NCI-H524 (cell line): ENCODE measurements at regions not wholly inside any gene's neighbourhood (a gene's known extent, or its start where the extent isn't known, plus 50 kb on each side); places are given as distances from the start of the nearest gene placed in this dataset.

Experiments used
- DNase-seq, 2 experiments: peaks; one replicate each; lab custom pipeline; 2025; lab: John Stamatoyannopoulos, UW

DNA sequence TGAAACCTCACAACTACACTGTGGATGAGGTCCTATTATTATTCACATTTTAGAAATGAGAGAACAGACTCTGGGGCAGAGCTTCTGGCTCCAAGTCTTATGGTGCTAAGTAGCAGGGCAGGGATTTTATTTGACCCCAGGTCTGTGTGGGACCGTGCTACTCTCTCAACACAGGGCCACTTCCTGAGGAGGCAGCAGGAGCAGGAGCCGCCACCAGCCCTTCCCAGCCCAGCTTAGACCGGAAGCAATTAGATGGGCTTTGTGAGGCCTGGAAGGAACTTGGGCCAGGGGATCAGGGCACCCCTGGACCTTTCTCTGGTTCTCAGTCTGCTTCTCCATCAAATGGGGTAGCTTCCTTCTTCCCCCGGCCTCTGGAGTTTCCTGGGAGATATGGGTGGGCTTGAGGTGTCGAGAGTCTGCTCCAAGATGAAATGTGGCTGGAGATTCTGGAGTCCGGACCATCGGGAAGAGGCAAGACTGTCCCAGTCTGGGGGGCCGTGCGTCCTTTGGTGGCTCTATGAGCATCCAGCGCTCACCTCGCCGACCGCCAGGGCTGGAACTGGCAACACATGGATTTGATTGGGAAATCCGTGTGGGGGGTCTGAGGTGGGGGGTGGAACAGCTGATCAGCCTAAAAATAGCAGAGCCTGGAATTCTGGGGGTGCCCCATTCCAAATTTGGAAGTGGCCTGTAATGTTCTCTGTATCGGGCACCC, 136.8 kb downstream of the FOXD2 start:
- no peak for DNase-seq

DNA sequence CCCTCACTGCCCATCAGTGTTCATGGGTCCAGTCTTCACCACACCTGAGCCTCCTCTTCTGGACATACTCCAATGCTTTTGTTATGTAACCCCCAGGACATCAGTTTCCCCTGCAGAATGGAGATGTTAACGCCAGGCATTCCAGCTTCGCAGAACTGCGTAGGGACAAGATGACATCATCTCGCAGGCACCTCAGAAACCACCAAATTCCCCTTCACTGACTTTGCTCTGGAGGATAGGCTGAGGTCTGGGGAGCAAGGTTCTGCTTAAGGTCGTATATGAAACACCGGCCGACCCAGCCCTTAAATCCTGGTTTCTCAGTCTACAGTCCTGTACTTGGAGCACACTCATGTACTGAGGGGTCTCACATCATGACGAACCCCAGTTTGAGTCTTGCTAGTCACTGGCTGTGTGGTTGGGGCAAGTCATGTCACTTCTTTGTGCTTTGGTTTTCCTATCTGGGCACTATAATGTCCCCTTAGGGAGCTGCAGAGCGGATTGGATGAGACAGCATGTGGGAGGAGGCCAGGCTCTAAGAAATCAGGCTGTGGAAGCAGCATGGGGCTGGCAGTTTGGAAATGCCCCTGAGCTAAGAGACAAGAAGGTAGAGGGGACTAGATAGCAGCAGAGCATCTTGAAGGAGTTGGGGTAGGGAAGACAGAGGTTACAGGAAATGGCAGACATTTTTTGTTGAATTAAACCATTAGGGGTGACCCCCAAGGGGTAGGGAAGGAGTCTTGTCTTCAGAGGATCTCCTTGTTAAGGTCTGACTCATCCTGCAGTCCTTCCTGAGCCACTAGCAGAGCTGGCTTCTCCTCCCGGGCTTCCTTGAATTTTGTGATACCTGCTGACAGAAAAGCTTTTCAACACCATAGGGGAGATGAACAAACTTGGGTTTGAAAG, 138.3 kb downstream of the FOXD2 start:
- DNase-seq, result no peak

DNA sequence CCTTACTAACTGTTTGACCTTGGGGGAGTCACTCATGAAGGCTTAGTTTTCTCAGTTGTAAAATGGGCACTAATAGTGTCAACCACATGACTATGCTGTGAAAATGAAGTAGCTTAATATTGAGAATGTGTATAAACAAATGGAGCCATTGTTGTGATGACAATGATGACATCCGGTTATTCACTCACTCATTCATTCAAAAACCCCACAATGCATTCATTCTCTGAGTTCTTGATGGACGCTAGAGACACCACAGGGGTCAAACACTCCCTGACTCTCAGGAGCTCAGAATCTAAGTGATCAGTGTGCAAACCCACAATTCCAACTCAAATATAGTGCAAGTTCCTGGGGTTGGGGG, 138.9 kb downstream of the FOXD2 start:
- no peak for DNase-seq

DNA sequence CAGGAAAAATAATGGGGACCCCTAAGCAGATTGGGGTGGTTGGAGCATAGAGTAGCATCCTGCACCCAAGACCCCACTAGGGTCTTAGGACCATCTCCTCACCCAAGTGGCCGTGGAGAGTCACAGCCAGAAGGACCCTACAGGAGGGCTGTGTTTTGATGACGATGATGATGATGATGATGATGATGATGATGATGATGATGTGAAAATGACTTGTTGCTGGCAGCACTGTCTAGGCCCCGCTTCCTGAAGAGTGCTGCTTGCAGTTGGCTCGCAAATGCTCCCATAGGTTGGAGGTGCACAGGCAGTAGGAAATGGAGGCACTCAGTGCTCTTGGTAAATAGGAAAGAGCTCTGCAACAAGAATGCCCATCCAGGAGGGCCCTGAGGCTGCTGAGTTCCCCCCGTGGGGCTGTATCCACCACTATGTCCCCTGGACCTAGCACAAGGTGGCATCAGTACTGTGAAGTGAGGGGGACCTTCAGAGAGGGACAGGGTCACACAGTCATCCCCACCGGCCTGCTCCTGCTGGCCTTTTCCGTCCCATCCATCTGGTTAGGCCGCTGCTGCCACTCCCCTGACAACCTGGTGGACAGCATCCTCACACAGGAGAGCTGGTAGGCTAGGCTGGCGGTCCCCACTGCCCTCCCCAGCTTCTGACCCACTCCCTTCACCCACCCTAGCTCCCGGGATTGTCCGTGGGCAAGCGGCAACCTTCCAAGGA, 139.6 kb downstream of the FOXD2 start:
- DNase-seq, result no peak

DNA sequence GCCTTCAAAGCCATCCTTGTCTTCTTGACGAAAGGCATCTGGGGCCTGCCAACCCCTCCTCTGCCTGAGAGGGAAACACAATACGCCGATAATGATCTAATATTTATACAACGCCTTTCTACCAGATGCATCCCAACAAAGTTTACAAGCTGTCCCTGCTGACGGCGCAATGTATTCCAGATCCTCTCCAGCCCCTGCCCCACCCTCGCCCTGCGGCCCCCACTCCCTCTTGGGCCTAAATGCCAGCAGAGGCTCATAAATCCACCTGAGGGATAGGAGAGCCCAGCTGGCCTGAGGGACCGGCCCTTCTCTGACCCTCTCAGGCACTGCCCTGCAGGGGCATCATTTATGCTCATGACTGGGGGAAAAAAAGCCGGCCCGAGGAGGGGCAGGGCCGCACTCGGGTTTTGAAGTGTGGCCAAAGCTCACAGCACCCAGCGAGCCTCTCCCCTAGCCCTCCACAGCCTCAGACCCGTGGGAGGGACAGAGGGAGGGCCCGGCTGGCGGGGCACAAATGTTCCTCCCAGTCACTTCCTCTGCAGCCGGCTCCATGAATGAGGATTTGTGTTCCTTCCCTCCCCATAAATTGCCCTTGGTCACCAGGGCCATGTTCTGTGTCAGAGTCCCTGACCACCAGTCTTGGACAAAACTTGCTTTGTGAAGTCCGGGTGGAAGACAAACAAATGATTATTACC, 140.3 kb downstream of the FOXD2 start:
- no peak for DNase-seq

DNA sequence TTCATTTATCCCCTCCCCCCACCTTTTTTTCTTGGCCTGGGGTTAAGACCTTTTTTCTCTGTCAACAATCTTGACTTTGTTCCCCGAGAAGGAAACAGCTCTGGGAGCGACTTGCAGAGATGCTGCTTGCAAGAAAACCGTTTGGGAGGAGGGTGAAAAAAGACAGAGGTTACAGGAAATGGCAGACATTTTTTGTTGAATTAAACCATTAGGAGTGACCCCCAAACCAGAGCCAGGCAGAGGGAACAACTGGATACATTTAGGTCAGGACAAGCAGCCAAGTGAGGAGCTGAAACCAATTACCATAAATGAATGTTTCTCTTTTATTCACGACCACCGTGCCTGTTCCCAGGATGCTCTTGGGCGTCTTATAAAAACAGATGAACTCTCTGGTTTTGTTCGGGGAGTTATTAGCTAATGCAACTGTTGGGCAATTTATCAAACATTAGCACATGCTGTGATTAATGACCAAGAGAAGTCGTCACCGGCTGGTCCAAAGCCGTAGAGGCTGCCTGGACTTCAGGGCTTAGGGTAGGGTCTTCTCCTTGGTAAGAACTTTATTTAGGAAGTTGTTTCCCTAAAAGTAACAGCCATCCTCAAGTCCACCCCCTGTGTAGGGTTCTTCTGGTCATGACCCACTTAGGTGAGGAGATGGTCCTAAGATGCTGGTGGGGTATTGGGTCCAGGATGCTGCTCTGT, 141.0 kb downstream of the FOXD2 start:
- no peak for DNase-seq

DNA sequence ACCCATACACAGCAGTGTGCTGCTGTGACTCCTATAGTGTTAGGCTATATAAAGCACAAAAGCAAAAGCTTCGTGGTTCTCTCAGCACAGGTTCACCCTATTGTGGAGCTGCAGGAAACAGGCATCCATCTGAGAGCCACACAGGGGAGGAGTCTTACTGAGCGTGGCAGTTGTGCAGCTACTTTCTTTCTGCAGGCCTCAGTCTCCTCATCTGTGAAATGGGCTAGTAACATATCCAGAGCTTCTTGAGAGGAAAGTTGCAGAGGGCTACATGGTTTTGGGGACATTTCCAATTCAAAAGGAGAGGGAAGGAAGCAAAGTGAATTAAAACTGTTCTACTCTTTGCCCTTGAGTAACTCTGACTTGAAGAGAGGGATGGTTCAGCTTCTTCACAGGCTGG, 142.0 kb downstream of the FOXD2 start:
- no peak for DNase-seq

DNA sequence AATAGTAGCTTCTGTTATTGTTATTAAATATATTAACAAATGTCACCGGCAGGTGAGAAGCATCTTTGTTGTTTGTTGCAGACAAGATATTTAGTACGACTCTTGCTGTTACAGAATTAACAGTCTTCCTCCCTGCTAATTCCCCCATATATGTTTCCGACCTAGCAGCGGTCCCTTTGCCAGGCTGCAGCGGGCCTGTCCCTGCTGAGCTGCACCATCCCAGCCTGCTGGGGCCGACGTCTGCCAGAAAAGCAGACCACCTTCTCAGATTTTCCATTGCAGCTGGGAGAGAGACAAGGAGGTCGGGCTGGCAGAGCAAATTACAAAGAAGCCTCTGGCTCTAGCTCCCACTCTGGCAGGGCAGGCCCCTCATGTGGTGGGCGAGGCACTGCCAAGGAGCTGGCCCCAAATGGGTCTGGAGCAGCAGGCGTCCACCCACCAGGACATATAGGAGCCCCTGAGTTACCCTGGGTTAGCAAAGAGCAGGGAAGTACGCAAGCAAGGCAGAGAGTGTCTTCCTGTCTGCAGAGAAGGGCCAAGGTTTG, 142.7 kb downstream of the FOXD2 start:
- DNase-seq, result no peak

DNA sequence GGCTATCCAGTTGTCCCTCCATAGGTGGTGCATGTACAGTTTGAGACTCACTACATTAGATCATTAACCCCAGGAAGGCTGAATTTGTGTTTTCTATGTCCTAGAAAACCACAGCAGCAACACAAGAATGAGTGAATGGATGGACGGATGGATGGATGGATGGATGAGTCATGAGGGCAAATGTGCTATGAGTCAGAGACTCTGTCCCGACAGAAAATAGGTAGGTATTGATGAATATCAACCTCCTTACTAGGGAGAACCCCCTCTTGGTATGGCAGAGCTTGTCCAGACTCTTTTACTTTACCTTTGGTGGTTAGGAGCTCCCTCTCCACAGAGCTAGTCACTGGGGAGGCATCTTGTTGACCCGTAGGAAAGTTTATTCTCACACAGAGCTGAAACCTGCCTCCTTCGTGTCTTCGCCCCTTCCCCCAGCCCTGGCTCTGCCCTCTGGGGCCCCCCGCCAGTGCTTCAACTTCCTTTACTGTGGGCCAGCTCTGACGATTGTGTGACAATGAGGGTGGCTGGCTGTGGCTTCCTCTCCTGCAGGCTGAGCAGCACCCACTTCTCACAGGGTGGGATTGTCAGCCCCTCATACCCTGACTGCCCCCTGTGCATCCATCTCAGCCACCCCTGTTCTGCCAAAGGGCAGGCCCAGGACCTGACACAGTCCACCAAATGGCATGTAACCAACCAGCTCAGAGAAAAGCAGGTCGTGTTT, 145.2 kb downstream of the FOXD2 start:
- no peak for DNase-seq

DNA sequence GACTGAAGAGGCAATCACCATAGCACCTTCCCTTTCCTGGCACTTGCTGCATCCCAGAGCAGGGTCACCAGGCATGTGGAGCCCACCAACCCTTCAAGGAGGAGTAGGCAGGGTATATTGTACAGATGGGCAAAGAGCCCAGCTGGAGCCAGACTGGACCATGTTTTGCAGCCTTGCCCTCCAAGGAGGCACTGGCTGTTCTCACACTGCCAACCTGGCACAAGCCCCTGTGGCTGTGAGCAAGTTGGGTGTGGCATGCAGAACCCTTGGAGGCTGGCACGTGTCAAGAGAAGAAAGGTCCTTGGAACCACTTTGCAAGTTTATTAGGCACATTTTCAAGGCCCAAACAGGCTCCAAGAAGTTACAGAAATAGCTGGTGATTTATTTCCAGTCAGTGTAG, 146.4 kb downstream of the FOXD2 start:
- DNase-seq, result no peak

DNA sequence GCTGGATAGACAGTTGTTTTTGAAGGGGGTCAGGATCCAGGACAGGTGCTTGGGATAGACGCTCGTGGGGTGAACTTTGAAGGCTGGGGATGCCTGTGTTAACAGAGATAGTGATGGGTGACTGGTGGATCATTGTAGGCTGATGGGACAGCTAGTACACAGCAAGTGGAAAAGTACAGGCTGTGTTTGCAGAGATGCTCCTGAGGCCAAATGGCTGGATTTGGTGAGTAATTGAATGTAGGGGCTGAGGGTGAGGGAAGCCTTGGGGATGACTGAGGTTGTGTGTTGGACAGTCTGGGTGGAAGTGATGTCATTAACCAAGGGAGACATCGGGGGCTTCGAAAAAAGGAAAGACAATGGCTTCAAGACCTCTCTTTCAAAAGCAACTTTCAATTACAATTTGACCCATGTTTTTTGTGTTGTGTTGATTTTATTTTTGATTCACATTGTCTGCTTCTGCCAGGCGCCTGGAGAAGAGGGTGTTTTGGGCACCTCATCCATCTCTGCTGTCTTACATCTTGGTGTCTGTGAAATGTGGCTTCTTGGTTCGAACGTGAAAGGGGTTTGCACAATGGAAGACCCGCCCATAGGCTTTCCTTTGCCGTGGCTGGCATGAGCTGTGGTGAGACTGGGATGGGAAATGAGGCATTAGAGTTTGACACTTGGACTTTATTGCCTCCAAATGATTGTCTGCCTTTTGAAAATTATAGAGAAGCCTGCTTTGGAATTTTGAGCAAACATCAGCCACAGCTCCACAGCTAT, 147.5 kb downstream of the FOXD2 start:
- no peak for DNase-seq

DNA sequence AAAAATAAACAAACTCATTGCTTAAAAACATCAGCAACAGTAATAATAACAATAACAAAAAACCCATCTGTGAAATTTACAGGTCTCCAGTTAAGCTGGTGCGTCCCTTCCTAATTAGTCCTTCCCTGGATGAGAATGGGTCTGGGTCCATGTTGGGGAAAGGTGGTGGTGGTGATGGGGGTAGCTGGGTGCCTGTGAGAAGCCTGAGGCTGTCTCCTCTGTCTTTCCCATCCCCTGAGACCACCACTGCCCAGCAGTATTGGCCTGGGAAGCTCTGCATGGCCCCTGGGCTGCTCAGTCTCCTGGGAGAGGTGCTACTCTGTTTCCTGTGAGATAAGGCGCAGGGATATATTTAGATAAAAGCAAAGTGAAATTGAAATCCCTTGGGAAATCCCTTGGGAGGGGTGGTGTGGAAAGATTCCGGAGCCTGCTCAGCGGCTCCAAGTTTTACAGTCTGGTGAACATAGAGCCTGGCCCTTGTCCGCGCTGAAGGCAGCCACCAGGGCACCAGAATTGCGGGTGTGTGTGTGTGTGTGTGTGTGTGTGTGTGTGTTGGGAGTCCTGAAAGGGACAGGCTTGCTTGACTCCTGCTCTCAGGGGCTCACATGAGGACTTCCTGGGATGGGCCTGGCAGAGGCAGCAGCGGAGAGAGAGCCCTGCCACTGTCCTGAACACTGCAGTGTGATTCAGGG, 150.2 kb downstream of the FOXD2 start:
- no peak for DNase-seq

DNA sequence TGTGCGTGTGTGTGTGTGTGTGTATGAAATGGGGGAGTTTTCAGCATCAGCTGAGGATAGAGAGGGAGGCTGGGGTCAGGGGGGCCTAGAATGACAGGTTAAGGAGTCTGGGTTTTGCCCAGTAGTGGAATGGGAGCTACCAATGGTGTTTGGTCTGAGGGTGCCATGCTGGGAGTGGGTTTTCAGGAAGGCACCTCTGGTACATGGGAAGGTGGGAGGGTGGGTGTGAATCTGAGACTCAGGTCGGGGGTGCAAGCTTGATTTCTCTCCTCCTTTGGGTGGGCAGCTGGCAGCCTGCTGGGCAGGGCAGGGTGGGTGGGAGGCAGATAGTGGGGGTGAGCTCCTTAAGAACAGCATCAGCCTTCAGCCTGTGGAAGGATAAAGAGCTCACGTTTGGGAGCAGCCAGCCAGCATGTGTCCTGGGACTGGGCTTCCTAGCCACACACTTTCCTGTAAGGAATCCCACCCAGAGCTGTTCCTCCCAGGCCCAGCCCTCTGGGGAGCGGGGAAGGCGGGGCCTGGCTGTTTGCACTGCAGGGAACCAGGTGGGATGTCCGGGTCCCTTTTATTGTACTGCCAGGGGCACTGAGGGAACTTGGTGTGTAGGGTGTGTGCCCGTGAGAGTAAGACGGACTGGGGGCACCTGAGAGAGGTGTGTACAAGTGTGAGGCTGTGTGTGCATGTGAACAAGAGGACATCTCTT, 152.8 kb downstream of the FOXD2 start:
- DNase-seq, result no peak

DNA sequence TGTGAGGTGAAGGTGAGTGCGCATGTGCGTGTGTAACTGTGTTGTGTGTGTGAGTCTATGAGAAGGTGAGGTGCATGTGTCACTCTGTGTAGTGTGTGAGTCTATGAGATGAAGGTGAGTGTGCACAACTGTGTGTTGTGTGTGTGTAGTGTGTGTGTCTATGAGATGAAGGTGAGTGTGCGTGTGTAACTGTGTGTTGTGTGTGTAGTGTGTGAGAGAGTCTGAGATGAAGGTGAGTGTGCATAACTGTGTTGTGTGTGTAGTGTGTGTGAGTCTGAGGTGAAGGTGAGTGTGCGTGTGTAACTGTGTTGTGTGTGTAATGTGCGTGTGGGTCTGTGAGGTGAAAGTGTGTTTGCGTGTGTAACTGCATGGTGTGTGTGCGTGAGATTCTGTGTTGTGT, 154.0 kb downstream of the FOXD2 start:
- no peak for DNase-seq

DNA sequence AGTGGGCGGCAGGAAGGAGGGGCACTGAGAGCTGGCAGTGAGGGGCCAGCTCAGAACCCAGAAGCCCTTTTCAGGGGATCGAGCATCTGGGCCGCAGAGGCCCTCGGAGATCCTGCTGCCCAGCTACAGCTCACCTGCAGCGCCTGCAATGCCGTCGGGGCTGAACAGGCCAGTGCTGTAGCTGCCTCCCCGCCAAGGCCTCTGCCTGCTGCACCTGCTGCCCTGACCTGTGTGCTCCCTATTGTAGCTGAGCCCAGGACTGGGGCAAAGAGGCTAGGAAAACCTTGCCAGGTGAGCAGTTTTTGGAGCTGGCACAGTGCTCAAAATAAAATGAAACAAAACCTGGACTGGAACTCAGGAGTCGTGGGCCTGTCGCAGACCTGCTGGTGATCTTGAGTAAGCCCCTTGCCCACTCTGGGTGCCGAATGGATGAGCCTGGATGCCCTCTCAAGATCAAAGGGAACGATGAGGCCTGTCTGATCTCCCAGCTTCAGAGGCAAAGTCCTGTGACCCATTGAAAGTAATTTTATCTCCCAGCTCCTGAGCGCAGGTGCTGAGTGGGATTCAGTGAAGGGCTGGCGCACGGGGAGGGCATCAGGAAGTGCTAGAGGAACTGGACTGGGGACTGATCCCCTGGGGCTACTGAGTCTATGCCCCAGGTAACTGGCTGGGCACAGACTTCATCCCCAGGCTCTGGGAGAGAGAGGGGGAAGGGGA, 154.6 kb downstream of the FOXD2 start:
- DNase-seq, result peak in 1 of 2 experiments; percentile 34

DNA sequence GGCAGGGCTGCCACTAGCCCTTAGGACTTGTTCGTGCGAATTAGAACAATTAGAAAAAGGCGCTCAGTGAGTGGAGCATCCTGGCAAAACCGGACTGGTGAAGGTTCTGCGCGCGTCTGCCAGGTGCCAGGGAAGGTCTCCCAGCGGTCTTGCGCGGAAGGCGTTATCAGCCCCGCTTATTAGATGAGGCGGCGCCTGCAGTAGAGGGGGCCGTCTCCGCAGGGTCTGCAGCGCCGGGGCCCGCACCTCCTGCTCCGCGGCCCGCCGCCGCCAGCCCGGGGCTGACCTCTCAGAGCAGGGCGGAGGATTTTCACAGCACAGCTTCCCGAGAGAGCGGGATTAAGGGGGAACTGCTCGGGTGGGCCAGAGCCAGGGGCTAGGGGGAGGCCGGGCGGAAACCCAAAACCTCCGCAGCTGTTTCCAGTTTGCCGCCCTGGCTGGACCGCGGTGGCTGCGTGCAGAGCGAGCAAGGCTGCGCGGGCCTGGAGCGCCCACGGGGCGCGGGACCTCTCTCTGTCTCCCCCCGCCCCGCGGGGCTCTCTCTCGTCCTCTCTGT, 155.2 kb downstream of the FOXD2 start:
- DNase-seq, result peak; percentile 6 to 39

DNA sequence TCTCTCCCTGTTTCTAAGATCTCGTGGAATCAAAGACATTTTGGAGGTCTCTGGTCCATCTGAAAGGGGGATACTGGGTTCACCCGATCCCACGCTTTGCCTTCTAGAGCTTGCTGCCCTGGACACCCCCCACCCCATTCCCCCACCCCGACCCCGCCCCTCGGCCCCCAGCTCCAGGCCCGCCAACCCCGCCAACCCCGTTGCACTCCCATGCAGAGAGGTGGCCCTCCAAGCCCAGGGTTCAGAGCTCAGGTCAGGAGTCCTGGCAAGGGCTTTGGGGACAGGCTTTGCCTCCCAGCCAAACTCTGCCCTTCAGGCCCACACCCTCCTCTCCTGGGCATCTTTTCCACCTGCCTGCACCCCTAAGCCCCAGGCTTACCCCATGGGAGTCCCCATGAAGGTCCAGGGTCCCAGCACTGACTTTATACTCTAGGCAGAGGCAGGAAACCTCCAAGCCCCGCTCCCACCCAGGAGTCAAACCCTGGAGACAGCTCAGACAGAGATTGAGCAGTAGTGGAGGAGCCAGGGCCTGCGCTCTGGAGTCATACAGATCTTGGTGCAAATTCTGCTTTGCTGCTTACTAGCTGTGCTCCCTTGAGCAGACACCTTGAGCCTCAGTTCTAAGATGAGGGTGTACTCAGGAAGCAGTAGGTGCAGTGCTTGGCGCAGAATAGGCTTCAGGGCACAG, 155.9 kb downstream of the FOXD2 start:
- no peak for DNase-seq
